GM20431 (cell line): ENCODE measurements at regions not wholly inside any gene's neighbourhood (a gene's known extent, or its start where the extent isn't known, plus 50 kb on each side); places are given as distances from the start of the nearest gene placed in this dataset.

Source experiments
- in situ Hi-C: fragments of 300-500 bp; cut with MseI, MboI; formaldehyde crosslinking; loops from one replicate; pipeline ENCODE4 v1.15.0; 2020; ENCODE audit warnings: low sequenced_read_pairs; ENCODE audit not compliant: unreplicated experiment

GRCh38 chr2:157032017-157032416, 225.5 kb upstream of the GALNT5 start:
- in situ Hi-C loops, result no loop called here

- in situ Hi-C loops, result no loop called here
Observed at GRCh38 chr2:157036726-157037125, 220.8 kb upstream of the GALNT5 start.

DNA sequence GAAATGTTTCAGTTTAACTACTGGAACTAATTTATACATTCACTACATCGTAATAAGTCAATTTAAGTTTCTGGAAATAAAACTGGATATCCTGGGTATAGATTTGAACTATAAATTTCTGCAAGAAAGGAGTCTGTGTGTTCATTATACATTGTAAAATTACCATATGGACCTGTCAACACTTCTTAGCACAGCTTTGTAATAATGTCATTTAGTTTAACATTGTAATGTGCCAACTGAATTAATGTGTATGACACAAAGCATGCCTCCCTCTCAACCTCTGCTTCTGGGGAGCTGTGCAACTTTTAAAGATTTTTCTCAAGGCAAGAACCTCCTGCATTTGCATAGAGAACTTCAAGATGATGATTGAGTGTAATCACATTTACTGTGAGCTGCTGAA, 213.7 kb upstream of the GALNT5 start:
- in situ Hi-C loops, result no loop called here

DNA sequence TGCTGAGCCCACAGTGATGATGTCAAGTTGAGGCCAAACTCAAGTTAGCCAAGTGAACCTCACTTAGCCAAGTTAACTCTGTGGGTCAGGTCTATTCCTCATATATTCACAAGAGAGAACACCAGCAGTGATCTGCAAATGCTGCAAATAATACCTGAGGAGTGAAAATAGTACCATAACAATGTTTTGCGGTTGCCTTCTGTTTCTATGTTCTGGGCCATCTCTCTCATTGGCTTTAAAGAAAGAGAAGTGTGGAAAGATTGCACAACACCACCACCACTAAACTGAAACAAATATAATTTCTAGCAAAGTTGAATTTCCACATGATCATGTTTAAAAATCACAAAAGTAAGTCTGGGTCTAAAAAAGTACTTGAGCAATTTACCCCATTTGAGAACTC, 211.1 kb upstream of the GALNT5 start:
- in situ Hi-C loops, result no loop called here

GRCh38 chr2:157052685-157053224, 204.8 kb upstream of the GALNT5 start:
- in situ Hi-C loops, result no loop called here

DNA sequence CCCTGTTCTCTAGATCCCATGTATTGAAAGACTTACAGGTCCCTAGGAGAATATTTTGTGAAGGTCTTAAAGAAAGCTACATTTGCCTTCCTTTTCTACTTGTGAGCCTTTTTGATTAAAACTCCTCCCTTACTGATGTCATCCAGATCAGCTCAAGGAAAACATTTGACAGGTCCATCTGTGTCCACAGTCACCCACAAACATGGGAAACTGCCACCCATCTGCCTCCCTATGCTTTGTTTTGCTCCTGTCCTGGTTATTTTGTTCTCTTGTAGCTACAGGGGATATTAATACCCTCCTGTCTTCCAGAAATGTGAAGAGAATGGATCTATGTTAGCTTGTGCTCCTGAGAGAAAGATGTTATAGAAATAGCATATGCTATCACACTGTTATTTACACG, 203.6 kb upstream of the GALNT5 start:
- in situ Hi-C loops, result no loop called here

DNA sequence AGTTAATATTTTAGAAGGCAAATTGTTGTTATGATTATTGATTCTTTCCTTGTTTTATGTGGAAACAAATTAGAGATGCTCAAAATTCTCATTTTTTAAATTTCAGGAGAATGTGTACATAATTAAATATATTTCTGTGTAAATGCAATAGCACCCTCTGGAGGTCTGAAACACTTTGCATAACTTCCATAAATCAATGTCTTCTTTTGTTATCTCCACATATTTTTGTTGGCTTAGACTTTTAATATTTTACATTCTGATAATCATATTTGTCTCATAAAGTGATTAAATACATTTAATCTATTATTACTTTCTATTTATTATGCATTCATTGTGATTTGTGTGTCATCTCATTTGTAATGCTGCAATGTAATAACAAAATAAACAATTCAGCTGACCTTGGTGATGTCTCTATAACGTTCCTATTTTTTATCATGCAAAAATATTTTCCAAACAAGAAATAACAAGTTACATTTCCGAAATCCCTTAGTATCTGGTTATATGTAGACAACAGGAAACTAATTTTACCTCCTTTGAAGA, 201.8 kb upstream of the GALNT5 start:
- in situ Hi-C loops, result no loop called here

DNA sequence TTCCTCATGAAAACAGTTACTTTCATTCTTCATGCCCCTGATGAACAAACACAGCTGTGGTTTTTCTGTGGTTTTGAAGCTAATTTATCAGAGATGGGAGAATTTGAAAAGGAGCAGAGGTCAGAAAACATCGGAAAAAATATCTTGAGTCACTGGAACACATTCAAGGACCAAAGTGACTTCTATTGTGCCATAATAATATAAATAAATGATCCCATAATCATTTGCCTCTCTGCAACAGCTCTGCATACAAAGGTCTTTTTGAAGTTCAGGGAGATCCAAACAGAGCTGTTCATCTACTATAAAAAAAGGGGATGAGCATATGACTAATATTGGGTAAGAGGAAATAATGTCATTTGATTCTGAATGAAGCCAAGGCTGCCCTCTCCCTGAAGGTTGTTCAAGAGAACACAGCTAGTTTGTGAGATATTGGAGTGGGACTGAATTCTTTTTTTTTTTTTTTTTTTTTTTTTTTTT, 201.3 kb upstream of the GALNT5 start:
- in situ Hi-C loops, result no loop called here

- in situ Hi-C loops, result no loop called here
Observed at GRCh38 chr2:157058161-157058560, 199.3 kb upstream of the GALNT5 start.

DNA sequence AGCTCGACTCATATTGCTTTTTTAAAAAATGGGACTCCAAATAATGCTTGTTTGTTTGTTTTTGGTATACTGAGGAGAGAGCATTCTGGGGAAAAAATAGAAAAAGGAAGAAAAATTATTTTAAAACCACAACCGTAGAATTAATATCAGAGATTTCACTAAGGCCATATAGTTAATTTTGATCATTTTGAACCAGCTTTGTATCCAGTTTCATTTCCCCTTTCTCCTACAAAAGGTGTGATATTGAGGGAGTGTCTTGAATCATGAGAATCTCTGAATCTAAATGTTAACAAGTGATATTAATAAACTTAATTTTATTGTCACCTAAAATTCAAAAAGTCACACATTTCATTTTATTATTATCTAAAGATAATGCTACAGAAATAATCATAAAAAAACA, 198.5 kb upstream of the GALNT5 start:
- in situ Hi-C loops, result no loop called here

DNA sequence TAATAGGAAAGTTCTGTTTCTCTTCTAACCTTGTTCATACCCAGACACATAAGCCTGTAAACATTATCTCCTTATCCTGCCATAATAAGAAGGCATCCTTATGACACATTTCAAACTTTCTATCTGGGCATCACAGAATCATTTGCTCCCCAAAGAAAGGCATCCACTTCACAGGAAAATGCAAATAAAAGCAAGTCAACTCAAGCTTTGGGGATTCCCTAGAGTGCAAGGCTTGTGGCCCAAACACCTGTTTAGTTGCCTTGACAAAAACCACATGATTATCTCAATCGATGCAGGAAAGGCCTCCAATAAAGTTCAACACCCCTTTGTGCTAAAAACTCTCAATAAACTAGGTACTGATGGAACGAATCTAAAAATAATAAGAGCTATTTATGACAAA, 195.7 kb upstream of the GALNT5 start:
- in situ Hi-C loops, result no loop called here

GRCh38 chr2:157067562-157067961, 189.9 kb upstream of the GALNT5 start:
- in situ Hi-C loops, result no loop called here

DNA sequence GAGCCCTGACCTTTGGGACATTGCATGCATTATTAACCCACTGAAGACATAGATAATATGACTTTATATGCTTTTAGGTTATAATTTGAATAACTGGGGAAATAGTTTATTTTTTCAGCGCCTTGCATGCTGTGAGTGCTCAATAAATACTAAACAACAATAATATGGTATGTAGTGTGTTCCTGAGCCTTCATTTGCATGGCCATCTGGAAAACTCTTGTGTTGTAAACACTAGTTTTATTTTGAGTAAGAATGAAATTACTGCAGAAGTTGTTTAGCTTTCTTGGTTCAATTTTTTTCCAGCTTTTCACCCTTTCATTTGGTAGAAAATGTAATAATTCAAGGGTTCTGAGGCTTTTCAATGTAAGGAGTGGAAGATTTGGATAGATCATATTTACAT, 189.3 kb upstream of the GALNT5 start:
- in situ Hi-C loops, result no loop called here

DNA sequence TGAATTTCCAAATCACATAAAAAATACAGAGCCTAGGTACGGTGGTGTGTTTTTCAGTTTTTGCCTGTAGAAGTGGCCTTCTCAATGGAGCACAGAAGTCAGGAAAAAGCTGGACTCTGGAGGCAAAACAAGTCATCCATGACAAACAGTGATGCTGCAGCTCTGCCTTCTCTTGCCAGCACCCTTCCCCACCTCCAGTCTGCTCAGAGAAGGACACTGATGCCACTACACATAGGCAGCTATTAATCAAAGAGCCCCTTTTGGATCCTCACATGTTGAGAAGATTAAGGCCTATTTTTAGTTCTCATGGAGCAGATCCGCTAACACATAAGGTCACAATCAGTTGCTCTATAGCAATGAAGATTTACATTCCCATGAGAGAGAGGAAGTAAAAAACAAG, 181.6 kb upstream of the GALNT5 start:
- in situ Hi-C loops, result no loop called here

GRCh38 chr2:157076526-157077161, 180.9 kb upstream of the GALNT5 start:
- in situ Hi-C loops, result no loop called here

GRCh38 chr2:157077753-157078350, 179.7 kb upstream of the GALNT5 start:
- in situ Hi-C loops, result no loop called here

DNA sequence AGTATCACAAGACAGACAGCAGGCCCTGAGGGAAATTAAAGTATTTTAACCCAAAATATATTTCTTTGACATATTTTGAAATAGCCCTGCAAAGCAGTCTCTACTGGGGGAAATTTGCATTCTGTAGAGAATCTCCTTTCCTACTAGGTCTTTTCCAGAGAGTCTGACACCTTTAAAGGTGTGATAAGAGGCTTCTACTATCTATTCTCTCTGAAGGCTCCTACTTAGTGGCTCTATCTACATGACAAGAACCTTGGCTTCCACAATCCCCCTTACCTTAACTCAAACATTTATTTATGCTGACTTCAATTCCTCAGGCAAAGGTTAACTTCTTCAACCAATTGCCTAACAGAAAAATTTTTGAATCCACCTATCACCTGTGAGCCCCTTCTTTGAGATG, 174.6 kb upstream of the GALNT5 start:
- in situ Hi-C loops, result no loop called here

DNA sequence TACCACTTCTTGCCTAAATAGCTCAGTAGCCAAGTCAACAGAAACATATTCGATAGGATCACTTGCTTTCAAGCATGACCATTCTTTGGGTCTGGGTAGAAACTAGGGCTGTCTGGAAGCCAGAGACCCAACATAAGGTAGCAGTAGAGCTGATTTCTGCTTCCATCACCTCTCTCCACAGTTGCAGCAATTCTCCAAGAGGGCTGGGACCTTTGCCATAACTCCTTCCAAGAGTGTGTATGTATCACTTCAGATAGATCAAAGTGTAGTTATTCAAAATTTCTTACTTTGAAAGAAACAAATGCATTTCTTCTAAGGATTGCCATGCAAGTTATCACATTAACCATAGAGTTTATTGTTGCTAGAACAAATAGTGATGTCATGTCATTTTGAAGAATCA, 172.0 kb upstream of the GALNT5 start:
- in situ Hi-C loops, result no loop called here

DNA sequence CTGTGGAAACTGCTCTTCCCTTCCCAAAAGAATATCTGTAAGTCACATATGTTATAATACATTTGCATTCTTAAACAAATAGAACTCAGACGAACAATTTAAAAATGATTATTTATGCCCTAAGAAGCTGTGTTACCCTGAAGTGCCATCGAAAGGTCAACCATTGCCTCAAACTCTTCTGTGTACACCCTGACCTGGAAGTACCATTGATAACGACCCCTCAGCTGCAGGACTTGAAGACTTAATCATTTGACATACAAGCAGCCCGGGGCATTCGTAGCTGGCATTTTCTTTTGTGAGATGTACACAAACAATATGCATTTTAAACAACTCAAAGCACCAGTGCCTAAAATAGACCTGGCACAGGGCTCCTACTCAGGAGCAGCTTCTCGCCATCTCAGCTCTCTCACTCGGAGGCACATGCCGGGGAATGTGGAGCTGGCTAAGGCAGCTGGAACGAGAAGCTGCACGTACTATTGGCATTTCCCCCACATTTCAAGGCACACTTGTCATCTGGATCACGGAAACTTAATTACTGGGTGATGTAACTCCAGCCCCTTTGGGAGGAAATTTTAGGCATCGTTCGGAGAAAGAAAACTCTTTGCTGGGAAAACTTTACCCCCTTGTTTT, 170.0 kb upstream of the GALNT5 start:
- in situ Hi-C loops, result no loop called here

- in situ Hi-C loops, result no loop called here
Observed at GRCh38 chr2:157093666-157094065, 163.8 kb upstream of the GALNT5 start.

DNA sequence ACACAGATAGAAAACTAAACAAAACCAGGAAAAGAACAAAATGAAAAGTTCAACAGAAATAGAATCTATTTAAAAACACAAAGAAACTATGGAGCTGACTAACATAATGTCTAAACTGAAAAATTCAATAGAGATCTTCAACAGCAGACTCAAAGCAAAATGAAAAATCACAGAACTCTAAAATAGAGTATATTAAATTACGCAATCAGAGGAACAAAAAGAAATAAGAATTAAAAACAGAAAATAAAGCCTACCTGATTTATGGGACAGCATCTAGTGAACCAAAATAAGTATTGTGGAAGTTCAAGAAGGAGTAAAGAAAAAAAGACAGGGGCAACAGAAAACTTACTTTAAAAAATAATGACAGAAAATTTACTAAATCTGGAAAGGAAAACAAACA, 152.1 kb upstream of the GALNT5 start:
- in situ Hi-C loops, result no loop called here
